GM18498 (cell line): ENCODE measurements at regions not wholly inside any gene's neighbourhood (a gene's known extent, or its start where the extent isn't known, plus 50 kb on each side); places are given as distances from the start of the nearest gene placed in this dataset.
"Not testable (repeated sequence)": the region's sequence is repeated elsewhere in the genome, so short reads cannot be mapped to it uniquely, and the experiment has no call there.

Experiments
- ATAC-seq: cut with Tn5 transposase; IDR thresholded peaks from one replicate; pipeline ENCODE4 v1.9.1; 2021; ENCODE audit warnings: mild to moderate bottlenecking, moderate library complexity; ENCODE audit not compliant: unreplicated experiment

DNA sequence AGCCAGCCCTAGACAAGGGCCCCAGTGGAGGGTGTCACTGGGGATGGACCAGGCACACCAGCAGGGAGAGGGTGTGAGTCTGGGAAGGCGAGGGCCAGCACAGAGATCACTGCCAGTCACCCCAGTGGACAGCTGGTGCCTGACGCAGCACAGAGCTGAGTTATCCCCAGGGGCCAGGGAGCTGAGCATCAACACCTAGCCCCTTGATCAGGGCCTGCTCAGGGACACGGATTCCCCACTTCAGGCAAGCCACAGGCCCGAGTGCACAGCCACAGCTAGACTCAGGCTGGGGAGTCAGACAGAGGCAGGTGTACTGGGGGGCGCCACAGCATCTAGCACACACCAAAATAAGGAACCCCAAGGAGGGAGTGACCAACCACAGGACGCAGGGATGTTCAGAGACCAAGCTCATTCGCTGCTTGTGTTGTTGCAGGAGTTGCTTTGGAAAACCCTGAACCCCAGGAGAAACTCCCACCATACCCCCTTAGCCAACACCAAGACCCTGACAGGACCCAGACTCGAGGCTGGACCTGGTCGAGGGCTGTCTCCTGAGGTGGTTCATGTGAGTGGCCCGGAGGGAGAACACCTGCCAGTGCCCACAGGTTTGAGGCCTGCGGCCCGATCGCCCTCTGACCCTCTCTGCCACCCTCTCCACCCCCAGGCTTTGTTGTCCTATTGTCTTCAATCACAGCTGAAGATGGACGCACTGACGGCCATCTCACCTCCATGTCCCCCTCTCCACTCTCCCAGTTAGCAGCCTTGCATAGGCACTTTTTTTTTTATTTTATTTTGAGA lies 146.8 kb downstream of the TPRA1 start:
- no peak for ATAC-seq

DNA sequence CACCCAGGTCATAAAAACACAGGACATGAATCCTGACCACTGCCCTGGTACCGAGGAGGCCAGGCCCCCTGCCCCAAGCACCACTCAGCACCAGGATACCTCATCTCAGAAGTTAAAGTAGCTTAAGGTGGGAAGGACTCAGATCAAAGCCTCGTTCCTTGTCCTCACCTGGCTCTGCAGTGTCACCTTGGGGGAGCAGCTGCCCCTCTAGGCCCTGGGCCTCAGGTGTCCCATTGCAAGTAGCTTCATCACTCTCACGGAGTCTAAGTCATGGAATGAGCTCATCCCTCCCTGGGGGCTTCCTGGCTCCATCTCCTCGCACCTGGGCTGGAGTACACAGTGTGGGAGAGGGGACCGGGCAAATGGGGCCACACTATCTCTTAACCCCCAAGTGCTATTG lies 148.0 kb downstream of the TPRA1 start:
- ATAC-seq: no peak

DNA sequence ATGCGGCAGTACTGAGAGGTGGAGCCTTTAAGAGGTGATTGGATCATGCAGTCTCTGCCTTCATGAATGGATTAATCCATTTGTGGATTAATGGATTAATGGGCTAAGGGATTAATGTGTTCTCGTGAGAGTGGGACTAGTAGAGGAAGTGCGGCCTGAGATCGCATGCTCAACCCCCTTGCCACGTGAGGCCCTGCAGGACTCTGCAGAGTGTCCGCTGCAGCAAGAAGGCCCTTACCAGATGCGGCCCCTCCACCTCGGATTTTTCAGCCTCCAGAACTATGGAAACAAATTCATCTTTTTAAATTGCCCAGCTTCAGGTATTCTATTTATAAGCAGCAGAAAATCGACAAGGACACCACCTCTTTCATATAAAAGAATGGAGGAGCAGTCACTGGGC lies 148.8 kb downstream of the TPRA1 start:
- ATAC-seq: no peak

- ATAC-seq: no peak
These were observed 150.1 kb downstream of the TPRA1 start for GRCh38 chr3:127440384-127440783.

DNA sequence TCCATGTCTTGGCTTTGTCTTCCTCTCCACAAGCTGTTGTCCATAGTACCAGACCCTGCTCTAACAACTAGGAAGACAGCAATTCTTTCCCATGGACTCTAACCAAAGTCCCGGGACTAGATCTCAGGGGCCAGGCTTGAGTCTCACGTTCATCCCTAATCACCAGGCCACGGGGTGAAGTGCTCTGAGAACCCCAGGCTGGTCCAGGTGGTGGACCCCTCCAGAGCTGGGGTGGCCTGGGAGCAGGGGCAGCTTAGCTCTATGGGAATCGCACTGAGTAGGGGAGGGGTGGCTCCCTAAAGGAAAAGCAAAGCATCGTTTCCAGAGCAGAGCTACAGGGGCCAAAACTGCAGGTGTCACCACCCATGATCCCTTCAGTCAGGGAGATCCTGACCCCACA lies 150.9 kb downstream of the TPRA1 start:
- no peak for ATAC-seq

- no peak for ATAC-seq
These were observed 151.1 kb upstream of the PRR20G start for GRCh38 chr3:127438951-127439350.

DNA sequence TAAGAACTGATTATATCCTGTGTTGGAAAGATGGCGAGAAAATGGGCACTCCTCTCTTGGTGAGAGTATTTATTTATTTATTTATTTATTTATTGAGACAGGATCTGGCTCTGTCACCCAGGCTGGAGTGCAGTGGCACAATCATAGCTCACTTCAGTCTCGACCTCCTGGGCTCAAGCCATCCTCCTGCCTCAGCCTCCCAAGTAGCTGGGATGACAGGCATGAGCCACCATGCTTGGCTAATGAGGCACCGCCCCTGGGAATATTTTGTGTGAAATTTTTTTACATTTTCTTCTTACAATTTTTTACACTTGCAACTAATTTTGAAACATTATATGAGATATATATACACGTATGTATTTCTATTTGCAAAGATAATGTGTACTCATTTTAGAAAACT lies 150.5 kb upstream of the PRR20G start:
- ATAC-seq: no peak

GRCh38 chr3:127435299-127435698 lies 147.5 kb upstream of the PRR20G start:
- not testable (repeated sequence) for ATAC-seq

- no peak for ATAC-seq
These were observed 143.2 kb upstream of the PRR20G start for GRCh38 chr3:127431066-127431465.

GRCh38 chr3:127428344-127428997 lies 140.6 kb upstream of the PRR20G start:
- no peak for ATAC-seq

- ATAC-seq: no peak
These were observed 139.8 kb upstream of the PRR20G start for GRCh38 chr3:127427666-127428065.

GRCh38 chr3:127427156-127427555 lies 139.3 kb upstream of the PRR20G start:
- no peak for ATAC-seq

- no peak for ATAC-seq
These were observed 138.8 kb upstream of the PRR20G start for GRCh38 chr3:127426444-127427153.

DNA sequence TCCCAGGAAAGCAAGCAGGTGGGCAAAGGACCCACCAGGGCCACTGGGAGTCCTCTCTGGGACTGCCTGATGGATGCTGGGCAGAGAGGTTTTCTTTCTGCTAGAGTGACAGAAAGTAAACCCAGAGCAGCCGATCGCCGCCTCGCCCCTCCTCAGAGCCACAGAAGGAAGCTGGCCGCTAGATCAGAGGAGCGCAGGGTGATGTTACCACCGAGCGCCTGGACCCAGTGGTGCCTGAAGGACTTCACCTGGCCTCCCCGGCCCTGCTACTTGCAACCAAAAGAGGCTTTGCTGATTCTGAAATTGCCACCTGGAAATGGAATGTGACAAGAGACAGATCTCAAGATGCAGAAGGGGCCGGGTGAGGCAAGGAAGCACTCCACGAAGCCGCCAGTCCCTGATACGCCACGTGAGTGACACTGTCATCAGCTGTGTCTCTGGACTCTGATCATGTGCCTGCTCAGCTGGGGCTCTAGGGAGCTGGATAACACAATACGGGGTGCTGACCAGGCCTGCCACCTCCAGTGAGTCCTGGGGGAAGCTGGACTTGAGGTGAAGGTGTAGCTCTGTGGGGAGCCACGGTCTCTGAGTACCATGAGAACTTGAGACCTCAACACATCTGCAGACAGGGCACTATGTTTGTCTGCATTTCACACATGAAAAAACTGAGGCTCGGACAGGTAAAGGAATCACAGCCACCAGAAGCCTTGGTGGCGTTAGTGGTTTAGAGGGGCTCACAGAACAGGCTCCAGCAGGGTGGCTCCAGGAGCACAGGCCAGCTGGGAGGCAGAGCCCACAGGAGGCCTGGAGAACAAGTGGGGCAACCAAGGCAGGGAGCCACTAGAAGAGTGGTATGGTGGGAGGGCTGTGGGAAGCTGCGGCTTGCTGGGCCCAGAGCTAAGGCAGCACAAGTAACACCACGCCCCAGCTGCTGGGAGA lies 137.9 kb upstream of the PRR20G start:
- no peak for ATAC-seq

DNA sequence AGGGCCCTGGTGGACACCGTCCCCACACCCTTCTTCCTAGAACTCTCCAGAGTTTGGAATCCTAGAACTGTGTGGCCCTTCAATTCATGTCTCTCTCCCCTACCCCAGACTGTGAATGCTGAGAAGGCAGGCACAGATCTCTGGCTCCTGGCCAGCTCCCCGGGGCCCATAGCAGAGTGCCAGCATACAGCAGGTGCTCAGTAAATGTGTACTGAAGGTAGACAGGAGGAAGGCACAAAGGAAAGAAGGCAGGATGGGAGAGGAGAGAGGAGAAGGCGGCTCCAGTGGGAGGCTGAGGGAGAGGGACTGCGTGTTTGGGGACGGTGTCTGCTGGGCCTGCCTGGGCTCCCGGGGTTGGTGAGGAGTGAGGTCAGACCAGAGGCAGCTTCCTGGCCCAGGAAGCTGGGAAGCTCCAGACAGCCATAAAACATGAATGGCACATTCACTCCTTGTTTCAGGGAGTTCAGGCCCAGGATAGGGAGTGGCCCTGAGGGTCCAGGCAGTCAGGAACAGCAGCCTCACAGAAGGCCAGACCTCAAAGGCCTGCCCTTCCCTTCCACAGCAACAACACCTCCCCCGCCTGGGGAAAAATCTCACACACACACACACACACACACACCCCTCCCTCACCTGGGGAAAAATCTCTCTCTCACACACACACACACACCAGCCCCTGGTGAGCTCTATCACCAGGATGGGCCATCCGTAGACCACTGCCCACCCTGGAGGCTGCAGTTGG lies 137.1 kb upstream of the PRR20G start:
- ATAC-seq: no peak

DNA sequence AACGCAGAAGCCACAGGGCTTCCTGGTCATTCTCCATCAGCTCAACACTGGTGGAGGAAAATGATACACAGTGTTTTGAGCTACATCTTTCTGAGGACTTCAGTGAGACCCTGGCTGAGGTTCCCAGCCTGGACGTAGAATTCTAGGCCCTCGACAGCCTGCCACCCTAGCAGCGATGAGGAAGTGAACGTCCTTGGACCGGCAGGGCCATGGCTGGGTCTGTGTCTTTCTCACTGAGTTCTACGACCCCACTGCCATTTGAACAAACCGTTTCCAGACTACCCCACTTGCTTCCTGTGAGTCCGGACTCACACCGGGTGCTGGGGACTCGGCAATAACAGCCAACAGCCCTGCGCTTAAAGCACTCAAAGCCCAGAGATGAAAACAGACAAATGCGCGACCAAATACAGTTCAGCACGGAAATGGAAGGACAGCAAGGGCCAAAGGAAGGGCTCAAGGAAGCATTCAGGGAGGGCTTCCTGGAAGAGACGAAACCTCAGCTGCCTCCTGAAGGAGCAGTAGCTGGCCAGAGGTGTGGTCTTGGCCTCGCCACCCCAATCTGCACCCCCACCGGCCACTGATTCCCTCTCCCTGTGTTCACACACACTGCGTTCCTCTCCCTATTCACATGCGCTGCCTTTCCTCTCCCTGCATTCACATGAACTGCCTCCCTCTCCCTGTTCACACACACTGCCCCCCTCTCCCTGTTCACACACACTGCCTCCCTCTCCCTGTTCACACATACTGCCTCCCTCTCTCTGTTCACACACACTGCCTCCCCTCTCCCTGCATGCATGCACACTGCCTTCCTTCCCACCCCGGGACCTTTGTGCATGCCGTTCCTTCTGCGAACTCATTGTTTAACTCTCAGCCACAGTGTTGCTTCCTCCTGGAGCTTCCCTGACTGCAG lies 136.3 kb upstream of the PRR20G start:
- no peak for ATAC-seq

DNA sequence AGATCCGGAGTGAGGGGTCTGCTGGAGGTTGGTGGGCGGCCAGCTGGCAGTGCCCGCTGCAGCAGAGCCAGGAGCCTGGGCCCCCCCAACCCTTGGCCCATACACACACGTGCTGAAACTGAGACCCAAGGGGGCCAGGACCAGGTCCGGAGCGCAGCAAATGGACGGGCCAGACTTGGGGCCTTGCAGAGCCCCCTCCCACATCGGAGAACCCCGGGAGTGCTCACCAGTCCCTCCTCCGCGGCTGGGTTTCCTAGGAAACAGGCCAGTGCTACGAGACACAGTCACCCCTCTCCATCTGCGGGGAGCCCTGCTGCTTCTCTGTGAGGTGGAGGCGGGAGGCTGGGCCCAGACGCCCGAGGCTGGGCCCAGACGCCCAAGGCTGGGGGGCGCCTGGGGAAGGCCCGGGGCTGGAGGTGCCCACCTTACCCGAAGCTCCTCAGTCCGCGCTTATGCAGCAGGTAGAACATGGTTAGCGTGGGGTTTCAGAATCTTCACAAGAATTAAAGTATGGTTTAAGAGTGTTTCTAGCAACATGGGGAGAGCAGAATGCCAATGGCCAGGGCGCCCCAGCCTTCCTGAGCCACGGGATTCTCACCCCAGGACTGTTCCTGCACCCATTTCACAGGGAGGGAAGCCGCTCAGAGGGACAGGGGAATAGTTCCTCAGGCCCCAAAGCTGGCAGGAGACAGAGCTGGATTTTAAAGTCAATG lies 135.0 kb upstream of the PRR20G start:
- no peak for ATAC-seq

- ATAC-seq: no peak
These were observed 134.3 kb upstream of the PRR20G start for GRCh38 chr3:127421943-127422662.
